Muscle layer of duodenum (tissue), 2 donors: ENCODE measurements at regions not wholly inside any gene's neighbourhood (a gene's known extent, or its start where the extent isn't known, plus 50 kb on each side); places are given as distances from the start of the nearest gene placed in this dataset.

ENCODE experiments used
- H3K27ac ChIP-seq: one replicate; pipeline ENCODE4 v1.7.0; 2013; ENCODE audit warnings: mild to moderate bottlenecking, low read length
- H3K27me3 ChIP-seq: one replicate; pipeline ENCODE4 v1.7.0; 2013; ENCODE audit warnings: low read depth, mild to moderate bottlenecking, control low read depth, low read length
- H3K36me3 ChIP-seq, 2 donors: one replicate each; pipeline ENCODE4 v1.7.0; 2013; ENCODE audit warnings: low read length in 2 of 2, control low read depth in 1 of 2, mild to moderate bottlenecking in 1 of 2; ENCODE audit not compliant: insufficient read depth in 2 of 2, control insufficient read depth in 1 of 2
- H3K4me1 ChIP-seq, 2 donors: one replicate each; pipeline ENCODE4 v1.7.0; 2013; ENCODE audit warnings: low read length in 2 of 2, mild to moderate bottlenecking in 2 of 2, control low read depth in 1 of 2, moderate library complexity in 1 of 2; ENCODE audit not compliant: insufficient read depth in 2 of 2, control insufficient read depth in 1 of 2
- H3K4me3 ChIP-seq, 2 donors: one replicate each; pipeline ENCODE4 v1.7.0; 2013; ENCODE audit warnings: low read length in 2 of 2, low read depth in 1 of 2, mild to moderate bottlenecking in 1 of 2
- H3K9me3 ChIP-seq, 2 donors: one replicate each; pipeline ENCODE4 v1.7.0; 2013; ENCODE audit warnings: low read length in 2 of 2, control low read depth in 1 of 2, mild to moderate bottlenecking in 1 of 2; ENCODE audit not compliant: control insufficient read depth in 1 of 2
- donor health status: healthy.

GRCh38 chr13:39803156-39803555 is 147.7 kb downstream of the COG6 start:
- H3K9me3 ChIP-seq, result peaks cover 0 to 2% of the 10 kb centered on the region in 2 donors
- no peaks in the 10 kb centered on the region for H3K4me1 ChIP-seq
- no peaks in the 10 kb centered on the region for H3K27me3 ChIP-seq

GRCh38 chr13:39803851-39804250 is 148.4 kb downstream of the COG6 start:
- H3K4me1 ChIP-seq, result no peaks in the 10 kb centered on the region
- peaks cover 0 to 2% of the 10 kb centered on the region in 2 donors for H3K9me3 ChIP-seq
- no peak overlapping the region for H3K27ac ChIP-seq
- no peak overlapping the region for H3K4me3 ChIP-seq
- no peaks in the 10 kb centered on the region for H3K36me3 ChIP-seq
- no peaks in the 10 kb centered on the region for H3K27me3 ChIP-seq

More at GRCh38 chr13:39803156-39803555, 147.7 kb downstream of the COG6 start:
- no peaks in the 10 kb centered on the region for H3K36me3 ChIP-seq
- H3K4me3 ChIP-seq, result no peak overlapping the region
- H3K27ac ChIP-seq, result no peak overlapping the region

DNA sequence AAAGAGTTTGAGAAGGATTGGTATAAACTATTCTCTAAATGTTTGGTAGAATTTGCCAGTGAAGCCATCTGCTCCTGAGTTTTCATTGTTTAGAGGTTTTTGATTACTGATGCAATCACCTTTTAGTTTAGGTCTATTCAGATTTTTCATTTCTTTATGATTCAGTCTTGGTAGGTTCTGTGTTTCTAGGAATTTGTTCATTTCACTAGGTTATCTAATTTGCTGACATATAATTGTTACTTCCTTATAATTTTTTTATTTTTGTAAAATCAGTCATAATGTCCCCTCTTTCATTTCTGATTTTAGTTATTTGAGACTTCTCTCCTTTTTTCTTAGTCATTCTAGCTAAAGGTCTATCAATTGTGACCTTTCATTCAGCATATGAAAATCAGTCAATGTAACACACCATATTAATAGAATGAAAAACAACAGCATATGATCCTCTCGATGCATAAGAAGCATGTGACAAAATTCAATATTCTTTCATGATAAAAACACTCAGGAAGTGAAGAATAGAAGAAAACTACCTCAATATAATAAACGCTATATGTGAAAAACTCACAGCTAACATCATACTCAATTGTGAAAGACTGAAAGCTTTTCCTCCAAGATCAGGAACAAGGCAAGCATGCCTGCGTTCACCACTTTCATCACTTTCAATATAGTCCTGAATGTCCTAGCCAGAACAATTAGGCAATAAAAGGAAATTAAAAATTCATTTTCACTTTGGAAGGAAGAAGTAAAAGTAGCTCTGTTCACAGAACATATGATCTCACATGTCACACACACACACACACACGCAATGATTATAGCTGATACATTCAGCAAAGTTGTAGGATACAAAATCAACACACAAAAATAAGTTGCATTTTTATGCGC is 149.1 kb downstream of the COG6 start:
- peaks cover 0 to 2% of the 10 kb centered on the region in 2 donors for H3K9me3 ChIP-seq
- H3K27ac ChIP-seq, result no peak overlapping the region
- no peaks in the 10 kb centered on the region for H3K4me1 ChIP-seq
- no peaks in the 10 kb centered on the region for H3K36me3 ChIP-seq
- H3K27me3 ChIP-seq, result no peaks in the 10 kb centered on the region
- H3K4me3 ChIP-seq, result no peak overlapping the region

- H3K36me3 ChIP-seq, result no peaks in the 10 kb centered on the region
- H3K4me3 ChIP-seq, result no peak overlapping the region
- no peaks in the 10 kb centered on the region for H3K27me3 ChIP-seq
- no peaks in the 10 kb centered on the region for H3K4me1 ChIP-seq
- no peaks in the 10 kb centered on the region for H3K9me3 ChIP-seq
- H3K27ac ChIP-seq, result no peak overlapping the region
These were observed 154.0 kb downstream of the COG6 start for GRCh38 chr13:39809466-39809865.

DNA sequence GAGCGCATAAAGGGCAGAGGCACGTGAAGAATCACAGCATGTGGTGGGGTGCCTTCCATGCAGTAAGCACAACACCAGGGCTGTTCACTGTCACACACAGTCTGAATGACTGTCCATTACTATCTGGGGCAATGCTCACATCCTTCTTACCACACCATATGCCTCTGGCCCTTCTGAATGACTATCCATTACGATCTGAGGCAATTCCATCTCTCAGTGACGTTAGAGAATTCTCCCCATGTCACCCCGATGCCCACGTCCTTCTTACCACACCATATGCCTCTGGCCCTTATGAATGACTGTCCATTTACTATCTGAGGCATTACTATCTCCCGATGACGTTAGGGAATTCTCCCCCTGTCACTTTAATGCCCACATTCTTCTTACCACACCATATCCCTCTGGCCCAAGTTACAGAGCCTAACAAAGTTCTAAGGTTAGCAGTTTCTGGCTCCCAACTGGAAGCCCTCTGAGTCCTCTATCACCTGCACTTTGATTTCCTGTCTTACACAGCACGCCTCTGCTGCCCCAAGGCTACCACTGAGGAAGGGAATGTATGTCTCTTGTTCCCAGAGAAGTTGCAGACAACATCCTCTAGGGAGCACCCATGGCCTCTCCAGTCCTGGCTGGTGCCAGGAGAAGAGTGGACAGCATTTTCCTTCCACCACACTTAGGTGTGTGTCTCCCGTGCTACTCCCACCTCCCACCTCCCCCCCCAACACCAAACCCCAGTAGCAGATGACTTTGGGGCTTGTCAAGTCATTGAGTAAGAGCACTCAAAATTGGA is 154.8 kb downstream of the COG6 start:
- Histone ChIP-seq H3K27me3 (no peaks in the 10 kb centered on the region), H3K4me3 (no peak overlapping the region), H3K4me1 (no peaks in the 10 kb centered on the region), H3K9me3 (no peaks in the 10 kb centered on the region), H3K36me3 (no peaks in the 10 kb centered on the region), H3K27ac (no peak overlapping the region)

DNA sequence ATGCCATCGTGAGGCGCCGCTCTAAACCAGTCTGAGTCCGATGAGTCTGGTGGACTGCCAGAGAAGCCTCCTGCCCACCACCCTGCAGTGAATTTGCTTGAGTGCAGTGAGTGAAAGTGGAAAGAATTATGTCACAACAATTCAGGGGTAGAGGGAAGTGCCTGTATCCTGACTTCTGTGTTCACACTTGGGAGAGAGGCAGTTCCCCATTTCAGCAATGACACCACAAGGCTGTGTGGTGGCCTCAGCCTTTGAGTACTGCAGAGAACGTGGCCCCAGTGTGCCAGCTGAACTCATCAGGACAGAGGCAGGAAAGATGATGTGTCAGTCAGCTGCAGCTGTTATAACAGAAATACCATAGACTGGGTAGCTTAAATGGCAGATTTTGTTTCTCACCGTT is 155.6 kb downstream of the COG6 start:
- Histone ChIP-seq H3K27ac (no peak overlapping the region), H3K4me1 (no peaks in the 10 kb centered on the region), H3K36me3 (no peaks in the 10 kb centered on the region), H3K4me3 (no peak overlapping the region), H3K27me3 (no peaks in the 10 kb centered on the region), H3K9me3 (no peaks in the 10 kb centered on the region)

DNA sequence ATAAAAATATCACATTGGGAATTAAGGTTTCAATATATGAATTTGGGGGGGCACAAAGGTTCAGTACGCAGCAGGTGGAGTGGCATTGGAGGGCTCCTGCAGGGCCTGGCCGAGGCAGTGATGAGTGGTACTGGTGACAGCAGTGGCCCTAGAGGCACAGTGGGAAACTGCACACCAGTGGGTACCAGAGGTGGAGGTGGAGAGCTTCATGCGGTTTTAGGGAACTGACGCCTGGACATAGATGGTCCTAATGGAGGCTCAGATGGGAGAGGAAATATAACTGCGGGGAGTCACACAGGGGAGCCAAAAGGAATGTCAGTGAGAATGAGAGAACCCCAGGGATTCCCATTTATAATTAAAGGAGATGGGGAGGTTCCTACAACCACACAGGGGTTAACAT is 156.2 kb downstream of the COG6 start:
- no peaks in the 10 kb centered on the region for H3K4me1 ChIP-seq
- H3K9me3 ChIP-seq, result no peaks in the 10 kb centered on the region
- H3K36me3 ChIP-seq, result no peaks in the 10 kb centered on the region
- H3K27ac ChIP-seq, result no peak overlapping the region
- no peaks in the 10 kb centered on the region for H3K27me3 ChIP-seq
- no peak overlapping the region for H3K4me3 ChIP-seq

DNA sequence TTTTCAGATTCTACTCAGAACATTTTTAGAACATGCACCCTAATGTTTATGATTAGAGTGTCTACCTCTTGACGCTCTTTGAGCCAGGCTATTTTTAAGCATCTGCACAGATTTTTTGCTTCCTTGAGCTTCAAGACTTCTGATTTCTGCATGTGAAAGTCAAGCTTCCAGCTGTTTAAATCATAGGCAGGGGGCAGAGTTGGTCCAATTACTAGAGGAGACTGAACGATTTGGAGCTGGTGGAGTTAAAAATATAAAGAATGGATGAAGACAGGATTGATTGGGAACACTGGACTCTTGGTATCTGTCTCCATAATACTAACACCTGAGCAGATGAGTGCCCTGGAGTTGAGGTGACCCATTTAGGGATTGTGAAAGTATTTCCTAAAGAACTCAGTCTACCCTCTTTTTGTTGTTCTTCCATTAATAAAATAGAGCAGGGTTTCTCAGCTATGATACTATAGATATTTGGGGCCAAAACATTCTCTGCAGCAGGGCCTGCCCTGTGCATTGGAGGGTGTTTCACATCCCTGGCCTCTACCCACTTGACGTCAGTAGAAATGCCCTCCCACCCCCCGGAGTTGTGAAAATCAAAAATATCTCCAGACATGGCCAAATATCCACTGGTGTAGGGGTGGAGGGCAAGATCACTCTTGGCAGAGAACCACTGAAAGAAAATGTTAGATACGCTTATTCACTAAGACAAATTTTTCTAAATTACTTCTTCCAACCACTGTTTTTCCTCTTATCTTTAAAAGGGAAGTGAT is 160.1 kb downstream of the COG6 start:
- Histone ChIP-seq H3K27me3 (no peaks in the 10 kb centered on the region), H3K4me3 (no peak overlapping the region), H3K9me3 (no peaks in the 10 kb centered on the region), H3K27ac (no peak overlapping the region), H3K4me1 (no peaks in the 10 kb centered on the region), H3K36me3 (no peaks in the 10 kb centered on the region)

DNA sequence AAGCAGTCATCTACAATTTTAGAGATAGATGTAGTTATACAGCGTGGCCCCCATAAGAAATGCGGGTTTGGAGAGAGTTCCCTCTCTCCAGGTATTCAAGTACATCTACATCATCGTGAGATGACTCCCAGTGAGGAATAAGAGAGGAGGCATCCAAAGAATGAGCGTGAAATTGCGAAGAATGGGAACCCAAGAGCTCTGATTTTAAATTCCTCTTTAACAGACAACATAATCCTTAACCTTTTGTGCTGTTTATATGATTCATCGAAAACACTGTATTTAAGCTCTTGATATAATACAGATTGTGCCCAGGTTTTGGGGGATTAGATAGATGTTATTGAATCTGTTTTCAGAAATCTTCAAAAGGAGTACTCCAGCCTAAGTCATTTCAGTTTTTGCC is 161.5 kb downstream of the COG6 start:
- H3K4me1 ChIP-seq, result no peaks in the 10 kb centered on the region
- no peak overlapping the region for H3K27ac ChIP-seq
- H3K9me3 ChIP-seq, result no peaks in the 10 kb centered on the region
- H3K27me3 ChIP-seq, result no peaks in the 10 kb centered on the region
- H3K4me3 ChIP-seq, result no peak overlapping the region
- H3K36me3 ChIP-seq, result no peaks in the 10 kb centered on the region

- Histone ChIP-seq H3K4me1 (no peaks in the 10 kb centered on the region), H3K27me3 (no peaks in the 10 kb centered on the region), H3K36me3 (no peaks in the 10 kb centered on the region), H3K27ac (no peak overlapping the region), H3K9me3 (no peaks in the 10 kb centered on the region), H3K4me3 (no peak overlapping the region)
These were observed 163.5 kb downstream of the COG6 start for GRCh38 chr13:39818953-39819352.

DNA sequence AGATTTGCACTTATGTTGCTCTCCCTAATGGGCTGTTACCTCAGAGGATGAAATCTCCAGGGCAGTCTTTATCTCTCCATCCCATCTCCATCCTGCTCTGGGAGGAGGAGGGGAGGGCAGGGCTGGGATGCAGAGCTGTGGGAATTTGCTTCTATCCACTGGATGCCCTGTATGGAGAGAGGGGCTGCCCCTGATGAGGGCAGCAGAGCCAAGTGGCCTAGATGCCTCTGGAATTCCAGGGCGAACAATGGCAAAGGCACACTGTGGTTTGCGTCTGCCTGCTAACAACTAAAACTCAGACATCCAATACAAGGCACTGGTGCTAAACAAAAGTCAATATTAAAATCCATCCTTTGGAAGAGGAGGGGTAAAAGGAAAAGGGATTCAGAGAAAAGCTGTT is 165.1 kb downstream of the COG6 start:
- H3K27me3 ChIP-seq, result no peaks in the 10 kb centered on the region
- H3K4me1 ChIP-seq, result no peaks in the 10 kb centered on the region
- H3K9me3 ChIP-seq, result no peaks in the 10 kb centered on the region
- H3K36me3 ChIP-seq, result no peaks in the 10 kb centered on the region
- no peak overlapping the region for H3K27ac ChIP-seq
- H3K4me3 ChIP-seq, result no peak overlapping the region
